Spleen (tissue), 11 donors: ENCODE measurements at regions not wholly inside any gene's neighbourhood (a gene's known extent, or its start where the extent isn't known, plus 50 kb on each side); places are given as distances from the start of the nearest gene placed in this dataset.

Experiments
- DNase-seq: peaks from one replicate; pipeline ENCODE4 v3.0.0-alpha.2; 2020
- H3K27ac ChIP-seq, 8 donors: fragments of 200-600 bp; sonication (generic) in 7 of 8; 1 replicate in 4 of 8; 2 replicates in 4 of 8; pipeline versions ENCODE4 v1.5.0 to v1.8.0; 2016 to 2021; ENCODE audit warnings: inconsistent platforms in 4 of 8, mild to moderate bottlenecking in 4 of 8, moderate library complexity in 1 of 8
- H3K27me3 ChIP-seq, 7 donors: fragments of 200-600 bp; sonication (generic) in 6 of 7; replicated peaks in 1 of 7; 1 replicate in 4 of 7; 2 replicates in 3 of 7; pipeline versions ENCODE4 v1.5.0 to v1.8.0; 2016 to 2021; ENCODE audit warnings: inconsistent platforms in 3 of 7, mild to moderate bottlenecking in 1 of 7
- H3K36me3 ChIP-seq, 6 donors: fragments of 200-600 bp; sonication (generic) in 5 of 6; 1 replicate in 4 of 6; 2 replicates in 2 of 6; pipeline versions ENCODE4 v1.5.0 to v1.8.0; 2016 to 2021; ENCODE audit warnings: inconsistent platforms in 2 of 6
- H3K4me1 ChIP-seq, 6 donors: fragments of 200-600 bp; sonication (generic) in 5 of 6; 1 replicate in 3 of 6; 2 replicates in 3 of 6; pipeline versions ENCODE4 v1.5.0 to v1.8.0; 2016 to 2021; ENCODE audit warnings: inconsistent platforms in 3 of 6
- H3K4me3 ChIP-seq, 8 donors: fragments of 200-600 bp; sonication (generic) in 7 of 8; 1 replicate in 4 of 8; 2 replicates in 4 of 8; pipeline versions ENCODE4 v1.5.0 to v1.8.0; 2016 to 2021; ENCODE audit warnings: inconsistent platforms in 4 of 8, mild to moderate bottlenecking in 4 of 8, moderate library complexity in 2 of 8
- H3K9me3 ChIP-seq, 8 donors: fragments of 200-600 bp; sonication (generic) in 7 of 8; 1 replicate in 4 of 8; 2 replicates in 4 of 8; pipeline versions ENCODE4 v1.5.0 to v1.8.0; 2016 to 2021; ENCODE audit warnings: inconsistent platforms in 4 of 8
- POLR2A ChIP-seq, 3 donors: fragments of 450-650 bp; IDR thresholded peaks; one replicate each; pipeline ENCODE4 v1.5.1; 2017; ENCODE audit warnings: antibody characterized with exemption in 3 of 3, mild to moderate bottlenecking in 1 of 3
- POLR2AphosphoS5 ChIP-seq, 3 donors: sonication (generic); formaldehyde crosslinking; IDR thresholded peaks; one replicate each; pipeline ENCODE4 v1.5.1; 2017; ENCODE audit warnings: antibody characterized with exemption in 3 of 3
- WGBS, 5 donors: extraction: QIAGEN DNeasy Blood & Tissue Kit in 3 of 5; methylation state at CpG; one replicate each; pipeline versions ENCODE4 v1.1.5 to v1.1.7; 2013 to 2018; 5-methylcytosine and 5-hydroxymethylcytosine counted together
- intact Hi-C: fragments of 100-400 bp; cut with DNase I; formaldehyde crosslinking; loops from one replicate; pipeline ENCODE4 v1.15.0; 2023; ENCODE audit warnings: low total_unique reads
- TF ChIP-seq, protein P1 (sequence below), 11 experiments: fragments of 200-600 bp in 7 of 11; fragments of 450-650 bp in 4 of 11; sonication (generic) in 4 of 11; IDR thresholded peaks in 8 of 11; conservative IDR thresholded peaks in 3 of 11; 1 replicate in 7 of 11; 2 replicates in 4 of 11; pipeline versions ENCODE4 v1.4.0 to v1.8.0; 2016 to 2021; ENCODE audit warnings: antibody characterized with exemption in 11 of 11, inconsistent platforms in 4 of 11, mild to moderate bottlenecking in 1 of 11
- donor health status: healthy with polysubstance abuse.
- donor health status: DM: no; HTN: no; CAD: no; lungs with moderate emphysema.
- donor health status: DM: no; HTN: no; CAD: no.
- donor health status: Bipolar disorder and iron deficiency.
- donor health status: healthy.
- donor health status: DM: no; HTN: no; CAD: no.
- donor health status: DM: yes; HTN: yes; CAD: no.

DNA sequence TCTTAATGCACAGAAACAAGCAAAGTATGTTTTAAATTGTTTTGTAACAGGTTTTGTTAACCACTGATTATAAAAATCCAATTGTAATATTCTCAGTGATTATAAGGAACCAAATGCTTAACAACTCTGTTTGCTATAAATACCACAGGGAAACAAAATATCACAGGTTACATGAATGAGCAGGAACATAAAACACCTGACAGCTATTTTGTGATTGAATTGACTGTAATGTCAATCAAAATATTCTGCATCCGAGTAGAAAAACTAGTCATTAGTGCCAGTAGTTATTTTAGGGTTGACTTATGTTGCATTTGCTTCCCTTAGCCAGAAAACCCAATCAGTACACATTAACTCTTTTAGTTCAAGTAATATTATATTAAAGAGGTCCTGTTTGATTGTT is 1707.8 kb upstream of the ACO1 start:
- DNase-seq = no peak
- Histone ChIP-seq H3K9me3 (peaks cover 0 to 7% (median 0%) of the 10 kb centered on the region in 8 donors), H3K36me3 (no peaks in the 10 kb centered on the region), H3K27me3 (no peaks in the 10 kb centered on the region), H3K4me1 (no peaks in the 10 kb centered on the region), H3K27ac (no peak overlapping the region), H3K4me3 (no peak overlapping the region)
- intact Hi-C loops = no loop called here
- no peak for TF ChIP-seq POLR2AphosphoS5 (IDR thresholded peaks at IDR 0.05)
- TF ChIP-seq, protein P1, sequence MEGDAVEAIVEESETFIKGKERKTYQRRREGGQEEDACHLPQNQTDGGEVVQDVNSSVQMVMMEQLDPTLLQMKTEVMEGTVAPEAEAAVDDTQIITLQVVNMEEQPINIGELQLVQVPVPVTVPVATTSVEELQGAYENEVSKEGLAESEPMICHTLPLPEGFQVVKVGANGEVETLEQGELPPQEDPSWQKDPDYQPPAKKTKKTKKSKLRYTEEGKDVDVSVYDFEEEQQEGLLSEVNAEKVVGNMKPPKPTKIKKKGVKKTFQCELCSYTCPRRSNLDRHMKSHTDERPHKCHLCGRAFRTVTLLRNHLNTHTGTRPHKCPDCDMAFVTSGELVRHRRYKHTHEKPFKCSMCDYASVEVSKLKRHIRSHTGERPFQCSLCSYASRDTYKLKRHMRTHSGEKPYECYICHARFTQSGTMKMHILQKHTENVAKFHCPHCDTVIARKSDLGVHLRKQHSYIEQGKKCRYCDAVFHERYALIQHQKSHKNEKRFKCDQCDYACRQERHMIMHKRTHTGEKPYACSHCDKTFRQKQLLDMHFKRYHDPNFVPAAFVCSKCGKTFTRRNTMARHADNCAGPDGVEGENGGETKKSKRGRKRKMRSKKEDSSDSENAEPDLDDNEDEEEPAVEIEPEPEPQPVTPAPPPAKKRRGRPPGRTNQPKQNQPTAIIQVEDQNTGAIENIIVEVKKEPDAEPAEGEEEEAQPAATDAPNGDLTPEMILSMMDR (IDR thresholded peaks at IDR 0.05 in 8 of 11, conservative IDR thresholded peaks at IDR 0.05 in 3 of 11) = no peak
- no peak for TF ChIP-seq POLR2A (IDR thresholded peaks at IDR 0.05)
- WGBS, 5 donors = 50 to 82% (median 63%) methylated on average over 1 of the region's 1 CpG

- WGBS, 5 donors = 41 to 93% (median 77%) methylated on average over 1 of the region's 1 CpG
- no peak overlapping the region for H3K4me3 ChIP-seq
- peaks cover 0 to 8% (median 0%) of the 10 kb centered on the region in 8 donors for H3K9me3 ChIP-seq
- no peaks in the 10 kb centered on the region for H3K4me1 ChIP-seq
- H3K27ac ChIP-seq = no peak overlapping the region
- H3K27me3 ChIP-seq = no peaks in the 10 kb centered on the region
- H3K36me3 ChIP-seq = no peaks in the 10 kb centered on the region
- TF ChIP-seq, protein P1 (IDR thresholded peaks at IDR 0.05 in 8 of 11, conservative IDR thresholded peaks at IDR 0.05 in 3 of 11) = no peak
- no peak for TF ChIP-seq POLR2AphosphoS5 (IDR thresholded peaks at IDR 0.05)
- TF ChIP-seq POLR2A (IDR thresholded peaks at IDR 0.05) = no peak
- DNase-seq = no peak
- intact Hi-C loops = no loop called here
Measured at GRCh38 chr9:30677221-30677620, 1707.2 kb upstream of the ACO1 start.

DNA sequence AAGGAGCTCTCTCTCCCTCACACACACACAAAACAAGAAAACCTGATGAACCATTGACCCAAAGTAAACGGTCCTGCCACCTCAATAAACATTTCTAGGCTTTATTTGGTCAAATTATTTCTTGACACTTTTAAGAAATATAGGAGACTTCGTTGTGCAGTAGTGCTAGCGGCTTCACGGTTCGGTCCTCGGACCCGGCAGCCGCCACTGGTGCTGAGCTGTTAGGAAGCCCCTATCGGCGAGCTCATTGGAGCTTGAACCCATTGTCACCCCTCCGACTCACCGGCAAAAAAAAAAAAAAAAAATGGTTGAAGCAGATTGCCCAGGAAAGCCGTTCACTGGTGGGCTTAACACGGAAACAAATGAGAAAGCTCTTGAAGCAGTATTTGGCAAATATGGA is 1695.6 kb upstream of the ACO1 start:
- H3K27me3 ChIP-seq = no peaks in the 10 kb centered on the region
- no peak overlapping the region for H3K27ac ChIP-seq
- no peaks in the 10 kb centered on the region for H3K36me3 ChIP-seq
- intact Hi-C loops = no loop called here
- no peak for DNase-seq
- peaks cover 0 to 30% (median 12%) of the 10 kb centered on the region in 8 donors for H3K9me3 ChIP-seq
- TF ChIP-seq, protein P1 (IDR thresholded peaks at IDR 0.05 in 8 of 11, conservative IDR thresholded peaks at IDR 0.05 in 3 of 11) = no peak
- TF ChIP-seq POLR2A (IDR thresholded peaks at IDR 0.05) = no peak
- no peak for TF ChIP-seq POLR2AphosphoS5 (IDR thresholded peaks at IDR 0.05)
- no peak overlapping the region for H3K4me3 ChIP-seq
- no peaks in the 10 kb centered on the region for H3K4me1 ChIP-seq
- 86 to 93% (median 90%) methylated on average over 14 of the region's 14 CpGs for WGBS, 5 donors

DNA sequence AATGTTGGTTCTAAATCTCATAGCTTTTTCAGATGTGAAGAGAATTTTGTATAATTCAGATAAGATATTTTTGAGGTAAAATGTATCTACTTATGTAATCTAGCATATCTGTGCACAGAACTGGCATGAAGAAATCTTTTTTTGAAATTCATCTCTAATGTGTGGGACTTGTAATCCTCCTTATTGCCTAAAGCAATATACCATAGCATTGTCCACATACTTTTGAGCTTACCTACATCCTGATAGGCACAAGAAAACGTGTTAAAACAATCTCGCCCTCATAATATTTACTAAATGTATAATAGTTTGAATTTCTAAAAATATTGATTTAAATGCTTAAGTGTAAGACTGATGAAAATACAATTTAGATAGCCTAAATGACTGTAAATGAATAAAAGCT is 1686.5 kb upstream of the ACO1 start:
- intact Hi-C loops = no loop called here
- no peak for DNase-seq
- H3K4me3 ChIP-seq = no peak overlapping the region
- no peaks in the 10 kb centered on the region for H3K36me3 ChIP-seq
- no peaks in the 10 kb centered on the region for H3K4me1 ChIP-seq
- TF ChIP-seq POLR2AphosphoS5 (IDR thresholded peaks at IDR 0.05) = no peak
- TF ChIP-seq, protein P1 (IDR thresholded peaks at IDR 0.05 in 8 of 11, conservative IDR thresholded peaks at IDR 0.05 in 3 of 11) = no peak
- no peak for TF ChIP-seq POLR2A (IDR thresholded peaks at IDR 0.05)
- 60 to 73% (median 66%) methylated on average over 2 of the region's 2 CpGs for WGBS, 5 donors
- H3K27me3 ChIP-seq = no peaks in the 10 kb centered on the region
- H3K9me3 ChIP-seq = peaks cover 0 to 3% (median 0%) of the 10 kb centered on the region in 8 donors
- no peak overlapping the region for H3K27ac ChIP-seq
